ENCODE measurements at regions not wholly inside any gene's neighbourhood (a gene's known extent, or its start where the extent isn't known, plus 50 kb on each side); places are given as distances from the start of the nearest gene placed in this dataset.

DNA sequence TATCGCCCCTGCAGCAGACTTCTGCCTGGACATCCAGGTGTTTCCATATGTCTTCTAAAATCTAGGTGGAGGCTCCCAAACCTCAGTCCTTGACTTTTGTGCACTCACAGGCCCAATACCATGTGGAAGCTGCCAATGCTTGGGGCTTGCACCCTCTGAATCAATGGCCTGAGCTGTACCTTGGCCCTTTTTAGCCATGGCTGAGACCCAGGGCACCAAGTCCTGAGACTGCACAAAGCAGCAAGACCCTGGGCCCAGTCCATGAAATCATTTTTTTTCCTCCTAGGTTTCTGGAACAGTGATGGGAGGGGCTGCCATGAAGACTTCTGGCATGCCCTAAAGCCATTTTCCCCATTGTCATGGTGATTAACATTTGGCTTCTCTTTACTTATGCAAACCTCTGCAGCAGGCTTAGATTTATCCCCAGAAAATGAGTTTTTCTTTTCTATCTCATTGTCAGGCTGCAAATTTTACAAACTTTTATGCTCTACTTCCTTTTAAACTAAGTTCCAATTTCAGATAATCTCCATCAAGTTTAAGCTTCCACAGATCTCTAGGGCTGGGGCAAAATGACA is 1445.8 kb upstream of the FLRT2 start:
- TF ChIP-seq, protein P1, sequence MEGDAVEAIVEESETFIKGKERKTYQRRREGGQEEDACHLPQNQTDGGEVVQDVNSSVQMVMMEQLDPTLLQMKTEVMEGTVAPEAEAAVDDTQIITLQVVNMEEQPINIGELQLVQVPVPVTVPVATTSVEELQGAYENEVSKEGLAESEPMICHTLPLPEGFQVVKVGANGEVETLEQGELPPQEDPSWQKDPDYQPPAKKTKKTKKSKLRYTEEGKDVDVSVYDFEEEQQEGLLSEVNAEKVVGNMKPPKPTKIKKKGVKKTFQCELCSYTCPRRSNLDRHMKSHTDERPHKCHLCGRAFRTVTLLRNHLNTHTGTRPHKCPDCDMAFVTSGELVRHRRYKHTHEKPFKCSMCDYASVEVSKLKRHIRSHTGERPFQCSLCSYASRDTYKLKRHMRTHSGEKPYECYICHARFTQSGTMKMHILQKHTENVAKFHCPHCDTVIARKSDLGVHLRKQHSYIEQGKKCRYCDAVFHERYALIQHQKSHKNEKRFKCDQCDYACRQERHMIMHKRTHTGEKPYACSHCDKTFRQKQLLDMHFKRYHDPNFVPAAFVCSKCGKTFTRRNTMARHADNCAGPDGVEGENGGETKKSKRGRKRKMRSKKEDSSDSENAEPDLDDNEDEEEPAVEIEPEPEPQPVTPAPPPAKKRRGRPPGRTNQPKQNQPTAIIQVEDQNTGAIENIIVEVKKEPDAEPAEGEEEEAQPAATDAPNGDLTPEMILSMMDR (tag by site-specific recombination; IDR thresholded peaks at IDR 0.05) = no peak
- TF ChIP-seq KLF10 (tag by site-specific recombination; IDR thresholded peaks at IDR 0.05) = no peak
- no peak for TF ChIP-seq REST (tag by site-specific recombination; IDR thresholded peaks at IDR 0.05)
- TF ChIP-seq, protein P2, sequence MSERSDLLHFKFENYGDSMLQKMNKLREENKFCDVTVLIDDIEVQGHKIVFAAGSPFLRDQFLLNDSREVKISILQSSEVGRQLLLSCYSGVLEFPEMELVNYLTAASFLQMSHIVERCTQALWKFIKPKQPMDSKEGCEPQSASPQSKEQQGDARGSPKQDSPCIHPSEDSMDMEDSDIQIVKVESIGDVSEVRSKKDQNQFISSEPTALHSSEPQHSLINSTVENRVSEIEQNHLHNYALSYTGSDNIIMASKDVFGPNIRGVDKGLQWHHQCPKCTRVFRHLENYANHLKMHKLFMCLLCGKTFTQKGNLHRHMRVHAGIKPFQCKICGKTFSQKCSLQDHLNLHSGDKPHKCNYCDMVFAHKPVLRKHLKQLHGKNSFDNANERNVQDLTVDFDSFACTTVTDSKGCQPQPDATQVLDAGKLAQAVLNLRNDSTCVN (tag by site-specific recombination; optimal IDR thresholded peaks at IDR 0.05) = no peak
- TF ChIP-seq PRDM4 (tag by site-specific recombination; IDR thresholded peaks at IDR 0.05) = no peak
- TF ChIP-seq ZNF335 (tag by site-specific recombination; conservative IDR thresholded peaks at IDR 0.05) = no peak
